Heart left ventricle (tissue), 13 donors: ENCODE measurements at regions not wholly inside any gene's neighbourhood (a gene's known extent, or its start where the extent isn't known, plus 50 kb on each side); places are given as distances from the start of the nearest gene placed in this dataset.

Source experiments
- POLR2A ChIP-seq, 2 donors: fragments of 450-650 bp; IDR thresholded peaks; one replicate each; pipeline ENCODE4 v1.6.1; 2017; ENCODE audit warnings: antibody characterized with exemption in 2 of 2, mild to moderate bottlenecking in 2 of 2, moderate library complexity in 2 of 2
- TF ChIP-seq, protein P1 (sequence below), 12 donors: fragments of 200-600 bp; sonication (generic) in 4 of 12; IDR thresholded peaks; one replicate each; pipeline versions ENCODE4 v1.5.0 to v1.8.0; 2018 to 2022; ENCODE audit warnings: antibody characterized with exemption in 12 of 12, mild to moderate bottlenecking in 5 of 12
- donor health status: ischemic (EF 13 %, LVEDD 7.1; RV severe dilation, severe dysfunction).
- donor health status: DM: no; HTN: yes; CAD: no.
- donor health status: DM: no; HTN: no; CAD: no.
- donor health status: ischemic (EF 25% LVEDD 6.9; RV normal size, moderate dysfunction).
- donor health status: ischemic (EF 25% LVEDD 5.7; RV mildly dilated, moderate dysfunction).
- donor health status: ischemic (EF 35%, LVEDD 5.7; RV mildly dilated, moderate dysfunction).
- donor health status: nonischemic (EF 11% LVEDD 7.7; RV severe dilation, severe dysfunction).
- donor health status: DM: yes; HTN: yes; CAD: no.
- donor health status: PGD.
- donor health status: ischemic (EF 29% LVEDD 5.4; RV normal size, mild dysfunction).
- donor health status: nonischemic (EF 23%, LVEDD 6.1; RV moderate dilation, normal function).

DNA sequence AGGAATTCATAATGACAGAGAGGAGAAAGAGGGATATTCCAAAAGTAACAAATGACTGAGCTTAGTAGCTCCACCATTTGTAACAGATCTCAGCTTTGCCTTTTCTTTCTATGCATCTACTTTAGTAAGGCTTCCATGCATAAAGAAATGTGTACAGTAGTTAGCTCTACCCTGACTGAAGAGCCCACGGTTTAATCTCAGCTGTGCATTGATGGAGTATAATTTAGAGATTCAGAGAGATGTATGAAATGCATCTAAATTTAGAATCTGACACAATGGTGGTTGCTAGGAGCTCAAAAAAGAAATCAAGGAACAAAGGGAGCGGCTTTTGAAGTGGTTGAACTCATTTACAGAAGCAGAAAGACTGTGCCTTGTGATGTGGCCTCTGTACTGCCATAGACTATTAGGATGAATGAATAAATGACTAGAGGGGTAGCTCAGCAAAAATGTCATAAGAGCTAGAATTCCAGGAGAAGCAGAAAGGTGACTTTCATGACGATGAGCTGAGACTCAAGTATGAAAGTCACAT, 838.6 kb downstream of the RPS29 start:
- no peak for TF ChIP-seq POLR2A (IDR thresholded peaks at IDR 0.05)
- TF ChIP-seq, protein P1, sequence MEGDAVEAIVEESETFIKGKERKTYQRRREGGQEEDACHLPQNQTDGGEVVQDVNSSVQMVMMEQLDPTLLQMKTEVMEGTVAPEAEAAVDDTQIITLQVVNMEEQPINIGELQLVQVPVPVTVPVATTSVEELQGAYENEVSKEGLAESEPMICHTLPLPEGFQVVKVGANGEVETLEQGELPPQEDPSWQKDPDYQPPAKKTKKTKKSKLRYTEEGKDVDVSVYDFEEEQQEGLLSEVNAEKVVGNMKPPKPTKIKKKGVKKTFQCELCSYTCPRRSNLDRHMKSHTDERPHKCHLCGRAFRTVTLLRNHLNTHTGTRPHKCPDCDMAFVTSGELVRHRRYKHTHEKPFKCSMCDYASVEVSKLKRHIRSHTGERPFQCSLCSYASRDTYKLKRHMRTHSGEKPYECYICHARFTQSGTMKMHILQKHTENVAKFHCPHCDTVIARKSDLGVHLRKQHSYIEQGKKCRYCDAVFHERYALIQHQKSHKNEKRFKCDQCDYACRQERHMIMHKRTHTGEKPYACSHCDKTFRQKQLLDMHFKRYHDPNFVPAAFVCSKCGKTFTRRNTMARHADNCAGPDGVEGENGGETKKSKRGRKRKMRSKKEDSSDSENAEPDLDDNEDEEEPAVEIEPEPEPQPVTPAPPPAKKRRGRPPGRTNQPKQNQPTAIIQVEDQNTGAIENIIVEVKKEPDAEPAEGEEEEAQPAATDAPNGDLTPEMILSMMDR (IDR thresholded peaks at IDR 0.05) = no peak
